WTC11 (cell line): ENCODE measurements at regions not wholly inside any gene's neighbourhood (a gene's known extent, or its start where the extent isn't known, plus 50 kb on each side); places are given as distances from the start of the nearest gene placed in this dataset.

Source experiments
- ATF2 ChIP-seq: sonication (generic); formaldehyde crosslinking; IDR thresholded peaks from 2 replicates; pipeline ENCODE4 v1.8.1; 2022; ENCODE audit warnings: low read depth, missing genetic modification reagents, borderline replicate concordance
- CTCF ChIP-seq: fragments of 200-600 bp; IDR thresholded peaks from 2 replicates; pipeline ENCODE4 v1.8.0; 2022; ENCODE audit warnings: antibody characterized with exemption
- ESRRA ChIP-seq: sonication (generic); formaldehyde crosslinking; IDR thresholded peaks from 2 replicates; pipeline ENCODE4 v1.8.1; 2022; ENCODE audit warnings: mild to moderate bottlenecking, missing genetic modification reagents, borderline replicate concordance
- ETV6 ChIP-seq: sonication (generic); formaldehyde crosslinking; IDR thresholded peaks from 2 replicates; pipeline ENCODE4 v1.8.1; 2022; ENCODE audit warnings: mild to moderate bottlenecking, missing genetic modification reagents
- FOXJ3 ChIP-seq: sonication (generic); formaldehyde crosslinking; IDR thresholded peaks from 2 replicates; pipeline ENCODE4 v1.9.0; 2021; ENCODE audit warnings: missing genetic modification reagents, mild to moderate bottlenecking, borderline replicate concordance
- HMGXB4 ChIP-seq: sonication (generic); formaldehyde crosslinking; IDR thresholded peaks from 2 replicates; pipeline ENCODE4 v1.8.1; 2023; ENCODE audit warnings: mild to moderate bottlenecking, moderate library complexity, missing genetic modification reagents
- IRF2 ChIP-seq: sonication (generic); formaldehyde crosslinking; IDR thresholded peaks from 2 replicates; pipeline ENCODE4 v1.8.0; 2022; ENCODE audit warnings: low read depth, missing genetic modification reagents, borderline replicate concordance
- JUN ChIP-seq: sonication (generic); formaldehyde crosslinking; IDR thresholded peaks from 2 replicates; pipeline ENCODE4 v1.8.0; 2023; ENCODE audit warnings: mild to moderate bottlenecking, missing genetic modification reagents
- MAX ChIP-seq: sonication (generic); formaldehyde crosslinking; IDR thresholded peaks from 2 replicates; pipeline ENCODE4 v1.8.0; 2022; ENCODE audit warnings: mild to moderate bottlenecking, missing genetic modification reagents
- NFE2L1 ChIP-seq: sonication (generic); formaldehyde crosslinking; IDR thresholded peaks from 2 replicates; pipeline ENCODE4 v1.8.1; 2023; ENCODE audit warnings: missing genetic modification reagents
- USF1 ChIP-seq: sonication (generic); formaldehyde crosslinking; IDR thresholded peaks from 2 replicates; pipeline ENCODE4 v1.8.0; 2022; ENCODE audit warnings: mild to moderate bottlenecking, missing genetic modification reagents
- ZBTB43 ChIP-seq: sonication (generic); formaldehyde crosslinking; IDR thresholded peaks from 2 replicates; pipeline ENCODE4 v1.8.1; 2023; ENCODE audit warnings: mild to moderate bottlenecking, missing genetic modification reagents
- ZNF423 ChIP-seq: fragments of 250-450 bp; sonication (Bioruptor Pico); IDR thresholded peaks from 2 replicates; pipeline ENCODE4 v2.1.2; 2022; ENCODE audit warnings: mild to moderate bottlenecking, moderate library complexity

- TF ChIP-seq NFE2L1 (CRISPR knock-in tag) (no peak), CTCF (no peak), ATF2 (CRISPR knock-in tag) (no peak), ZNF423 (CRISPR knock-in tag) (no peak), ETV6 (no peak), ZBTB43 (CRISPR knock-in tag) (no peak), MAX (CRISPR knock-in tag) (no peak), FOXJ3 (no peak), USF1 (no peak), JUN (no peak), IRF2 (no peak), HMGXB4 (CRISPR knock-in tag) (no peak), ESRRA (CRISPR knock-in tag) (no peak)
These were observed 87.7 kb upstream of the AMOTL1 start for GRCh38 chr11:94680426-94680825.
